ENCODE measurements at regions not wholly inside any gene's neighbourhood (a gene's known extent, or its start where the extent isn't known, plus 50 kb on each side); places are given as distances from the start of the nearest gene placed in this dataset.

DNA sequence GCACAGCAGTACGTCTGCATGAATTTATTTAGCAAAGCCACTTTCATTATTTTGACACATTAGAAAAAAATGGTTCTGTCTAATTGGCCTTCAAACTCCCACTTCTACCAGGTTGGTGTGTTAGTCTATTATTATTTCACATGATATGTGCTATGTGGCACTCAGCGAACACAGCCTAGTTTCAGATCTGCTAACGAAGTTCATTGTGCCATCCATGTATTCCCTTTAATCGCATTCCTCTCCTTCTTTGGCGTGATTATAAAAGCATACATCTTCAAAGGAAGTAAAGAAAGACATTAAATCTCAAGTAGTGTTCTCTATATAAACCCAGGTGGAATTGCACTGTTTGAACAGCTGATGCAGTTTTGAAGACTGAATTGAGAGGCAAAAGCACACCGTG, 96.4 kb upstream of the CACNA2D1 start:
- DNase-seq (ENCODE audit: low read depth, low spot score), result no peak
- in situ Hi-C loops (cut with HindIII; ENCODE audit: low sequenced_read_pairs), result no loop called here
- H3K4me3 ChIP-seq (ENCODE audit: low read depth, low read length), result no peak overlapping the region
- TF ChIP-seq, protein P1, sequence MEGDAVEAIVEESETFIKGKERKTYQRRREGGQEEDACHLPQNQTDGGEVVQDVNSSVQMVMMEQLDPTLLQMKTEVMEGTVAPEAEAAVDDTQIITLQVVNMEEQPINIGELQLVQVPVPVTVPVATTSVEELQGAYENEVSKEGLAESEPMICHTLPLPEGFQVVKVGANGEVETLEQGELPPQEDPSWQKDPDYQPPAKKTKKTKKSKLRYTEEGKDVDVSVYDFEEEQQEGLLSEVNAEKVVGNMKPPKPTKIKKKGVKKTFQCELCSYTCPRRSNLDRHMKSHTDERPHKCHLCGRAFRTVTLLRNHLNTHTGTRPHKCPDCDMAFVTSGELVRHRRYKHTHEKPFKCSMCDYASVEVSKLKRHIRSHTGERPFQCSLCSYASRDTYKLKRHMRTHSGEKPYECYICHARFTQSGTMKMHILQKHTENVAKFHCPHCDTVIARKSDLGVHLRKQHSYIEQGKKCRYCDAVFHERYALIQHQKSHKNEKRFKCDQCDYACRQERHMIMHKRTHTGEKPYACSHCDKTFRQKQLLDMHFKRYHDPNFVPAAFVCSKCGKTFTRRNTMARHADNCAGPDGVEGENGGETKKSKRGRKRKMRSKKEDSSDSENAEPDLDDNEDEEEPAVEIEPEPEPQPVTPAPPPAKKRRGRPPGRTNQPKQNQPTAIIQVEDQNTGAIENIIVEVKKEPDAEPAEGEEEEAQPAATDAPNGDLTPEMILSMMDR (IDR thresholded peaks at IDR 0.05; ENCODE audit: low read depth, low read length), result no peak

DNA sequence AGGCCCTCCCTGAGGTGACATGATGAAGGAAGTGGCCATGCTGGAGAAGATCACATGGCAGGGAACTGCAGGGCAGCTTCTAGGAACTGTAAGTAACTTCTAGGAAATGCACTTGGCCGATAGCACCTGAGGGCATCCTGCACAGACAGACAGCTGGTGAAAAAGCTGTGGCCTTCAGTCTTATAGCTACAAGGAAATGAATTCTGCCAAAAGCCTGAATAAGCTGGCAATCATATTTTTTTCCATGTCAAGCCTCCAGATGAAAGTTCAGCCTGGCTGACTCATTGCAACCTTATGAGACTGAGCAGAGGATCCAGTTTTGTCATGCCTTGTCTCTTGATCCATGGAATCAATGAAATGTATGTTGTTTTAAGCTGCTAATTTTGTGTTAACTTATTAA, 91.1 kb upstream of the CACNA2D1 start:
- H3K4me3 ChIP-seq (ENCODE audit: low read depth, low read length), result no peak overlapping the region
- peak; percentile 42 for DNase-seq (ENCODE audit: low read depth, low spot score)
- in situ Hi-C loops (cut with HindIII; ENCODE audit: low sequenced_read_pairs), result no loop called here
- TF ChIP-seq, protein P1 (IDR thresholded peaks at IDR 0.05; ENCODE audit: low read depth, low read length), result no peak

DNA sequence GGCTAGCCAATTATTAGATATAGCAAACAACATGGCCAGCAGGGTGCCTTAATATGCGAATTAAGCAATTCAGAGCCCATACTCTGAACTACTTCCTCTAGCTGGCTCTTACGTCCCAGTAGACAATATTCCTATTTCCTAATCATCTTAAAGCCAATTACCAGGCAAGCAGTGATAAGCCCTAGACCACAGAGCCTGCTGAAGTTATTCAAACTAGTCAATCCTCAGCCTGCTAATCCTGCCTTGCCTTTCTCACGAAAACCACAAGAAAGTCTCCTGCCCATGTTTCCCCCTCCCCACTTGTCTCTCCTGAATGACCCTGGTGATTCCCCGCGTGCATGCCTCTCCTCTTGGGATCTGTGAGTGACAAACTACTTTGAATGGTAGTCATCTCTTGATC, 86.8 kb upstream of the CACNA2D1 start:
- in situ Hi-C loops (cut with HindIII; ENCODE audit: low sequenced_read_pairs), result no loop called here
- TF ChIP-seq, protein P1 (IDR thresholded peaks at IDR 0.05; ENCODE audit: low read depth, low read length), result no peak
- H3K4me3 ChIP-seq (ENCODE audit: low read depth, low read length), result no peak overlapping the region
- no peak for DNase-seq (ENCODE audit: low read depth, low spot score)

DNA sequence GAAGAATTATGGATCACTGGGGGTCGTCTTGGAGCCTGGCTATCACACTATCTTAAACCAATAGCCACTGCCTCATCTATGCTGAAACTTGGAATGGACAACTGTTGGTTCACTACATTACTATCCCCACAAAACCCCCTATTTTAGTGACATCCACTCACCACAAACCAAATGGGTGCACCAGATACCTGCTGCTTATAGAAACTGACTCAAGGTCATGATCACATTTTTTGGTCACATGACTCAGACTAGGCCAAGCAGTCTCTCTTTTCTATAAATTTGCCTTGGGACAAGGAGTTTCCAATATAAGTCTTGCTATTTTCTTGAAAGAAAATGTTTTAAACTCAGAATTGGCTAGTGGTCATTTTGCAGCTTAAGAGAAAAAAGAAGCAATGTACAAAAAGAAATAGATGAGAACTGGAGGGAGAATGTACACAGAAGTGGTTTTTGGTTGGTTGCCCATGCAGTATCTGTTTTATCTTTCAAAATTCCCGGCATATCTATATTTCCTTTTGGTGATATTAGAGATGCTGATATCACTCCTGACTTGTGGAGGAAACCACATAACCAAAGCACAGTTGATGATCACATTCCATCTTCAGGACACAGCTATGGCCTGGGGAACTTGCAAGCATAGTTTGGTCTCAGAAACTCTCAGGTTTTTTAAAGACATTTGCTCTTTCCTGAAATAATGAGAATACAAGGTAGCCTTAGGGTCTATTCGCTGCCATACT, 85.2 kb upstream of the CACNA2D1 start:
- DNase-seq (ENCODE audit: low read depth, low spot score), result peak; percentile 45
- TF ChIP-seq, protein P1 (IDR thresholded peaks at IDR 0.05; ENCODE audit: low read depth, low read length), result no peak
- in situ Hi-C loops (cut with HindIII; ENCODE audit: low sequenced_read_pairs), result no loop called here
- H3K4me3 ChIP-seq (ENCODE audit: low read depth, low read length), result no peak overlapping the region

DNA sequence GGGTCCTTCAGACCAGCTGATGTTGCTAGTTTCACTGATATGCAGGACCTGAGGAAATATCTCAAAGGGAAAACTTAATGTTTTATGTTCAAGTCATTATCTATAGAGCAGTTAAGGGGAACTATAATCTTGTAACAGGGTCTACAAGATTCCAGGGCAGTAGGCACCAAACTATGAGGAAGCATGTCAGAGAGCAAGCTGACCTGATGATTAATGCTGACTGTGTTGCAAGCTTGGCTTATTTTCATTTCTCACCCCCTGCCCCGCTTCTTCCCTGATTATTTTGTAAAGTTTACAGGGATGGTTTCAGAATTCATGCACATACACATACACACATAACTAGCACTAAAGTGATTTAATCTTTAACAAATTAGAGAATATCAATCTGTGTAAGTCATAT, 84.3 kb upstream of the CACNA2D1 start:
- TF ChIP-seq, protein P1 (IDR thresholded peaks at IDR 0.05; ENCODE audit: low read depth, low read length), result no peak
- DNase-seq (ENCODE audit: low read depth, low spot score), result peak; percentile 17
- in situ Hi-C loops (cut with HindIII; ENCODE audit: low sequenced_read_pairs), result no loop called here
- no peak overlapping the region for H3K4me3 ChIP-seq (ENCODE audit: low read depth, low read length)

DNA sequence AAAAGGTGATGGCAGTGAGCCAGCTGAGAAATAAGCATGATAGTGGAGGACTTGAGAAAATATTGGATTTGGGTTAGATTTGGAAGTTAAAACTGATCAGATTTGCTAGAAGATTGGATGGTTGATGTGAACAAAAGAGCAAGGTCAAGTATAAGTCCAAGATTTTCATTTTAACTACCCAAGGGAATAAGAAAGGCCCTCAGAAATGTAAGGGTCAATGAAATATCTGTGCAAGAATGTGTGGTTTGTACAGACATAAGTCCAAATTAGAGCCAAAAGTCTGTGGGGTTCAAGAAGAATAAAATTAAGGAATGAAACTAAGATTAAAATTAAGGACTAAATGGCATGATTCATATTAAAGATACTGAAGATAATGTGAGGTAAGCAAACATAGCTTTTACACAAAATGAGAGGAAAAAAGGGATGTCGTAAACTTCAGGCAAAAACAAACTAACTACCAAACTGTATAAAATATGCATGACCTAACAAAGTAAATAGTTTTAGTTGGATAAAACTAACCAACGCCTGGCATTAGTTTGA, 78.4 kb upstream of the CACNA2D1 start:
- peak; percentile 14 for DNase-seq (ENCODE audit: low read depth, low spot score)
- TF ChIP-seq, protein P1 (IDR thresholded peaks at IDR 0.05; ENCODE audit: low read depth, low read length), result no peak
- in situ Hi-C loops (cut with HindIII; ENCODE audit: low sequenced_read_pairs), result no loop called here
- no peak overlapping the region for H3K4me3 ChIP-seq (ENCODE audit: low read depth, low read length)
